ENCODE measurements at regions not wholly inside any gene's neighbourhood (a gene's known extent, or its start where the extent isn't known, plus 50 kb on each side); places are given as distances from the start of the nearest gene placed in this dataset.

DNA sequence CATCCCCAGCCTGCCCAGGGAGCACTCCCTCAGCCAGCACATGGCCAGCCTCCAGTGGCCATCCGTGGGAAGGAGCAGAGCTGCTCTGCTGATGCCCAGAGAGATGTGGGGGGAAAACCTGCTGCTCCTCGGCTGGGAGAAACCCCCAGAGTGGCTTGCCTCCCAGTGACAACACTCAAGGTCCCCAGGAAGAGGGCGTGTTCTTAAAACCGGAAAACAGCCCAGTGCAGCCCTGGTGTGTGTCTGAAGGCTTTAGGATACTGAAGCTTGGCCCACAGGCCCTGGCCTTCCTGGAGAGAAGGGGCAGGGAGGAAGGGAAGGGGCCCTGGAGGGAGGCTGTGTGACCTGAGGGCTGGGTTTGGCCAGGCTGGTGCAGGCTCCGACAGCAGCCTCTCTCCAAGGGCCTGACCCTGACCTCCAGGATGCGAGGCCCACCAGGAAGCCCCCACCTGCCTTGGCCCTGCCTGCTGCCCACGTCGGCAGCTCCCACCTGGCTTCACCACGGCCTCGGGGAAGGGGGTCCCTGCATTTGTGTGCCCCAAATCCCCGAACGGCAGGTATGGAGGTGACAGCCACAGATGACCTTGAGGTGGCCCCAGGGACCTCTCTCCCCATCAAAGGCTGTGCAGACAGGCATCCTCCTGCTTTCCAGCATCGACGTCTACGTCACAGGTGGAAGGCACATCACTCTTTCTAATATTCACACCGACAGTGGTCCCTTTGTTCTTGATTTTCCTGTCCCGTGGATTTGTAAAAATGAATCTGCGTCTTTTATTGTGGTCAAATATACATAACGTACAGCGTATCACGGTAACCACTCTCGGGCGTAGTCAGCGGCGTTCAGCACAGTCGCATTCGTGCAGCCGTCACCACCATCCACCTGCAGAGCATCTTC lies 190.0 kb upstream of the C14orf180 start:
- H3K9me1 ChIP-seq (ENCODE audit: control insufficient read depth, extremely low read depth, insufficient read depth, low read length), result no peaks in the 10 kb centered on the region
- no peaks in the 10 kb centered on the region for H3K36me3 ChIP-seq (ENCODE audit: control insufficient read depth in 2 of 2, extremely low read depth in 1 of 2, insufficient read depth in 2 of 2, low read length in 2 of 2)
- no peaks in the 10 kb centered on the region for H4K20me1 ChIP-seq (ENCODE audit: control insufficient read depth, extremely low read depth, insufficient read depth, low read length)
- no peaks in the 10 kb centered on the region for H3K4me1 ChIP-seq (ENCODE audit: control insufficient read depth, extremely low read depth, insufficient read depth, low read length)
- H3K9ac ChIP-seq (ENCODE audit: control insufficient read depth, extremely low read depth, insufficient read depth, low read length), result no peak overlapping the region
- FAIRE-seq (no peak), DNase-seq (ENCODE audit: low read depth, low spot score) (no peak)
- peaks cover 2% of the 10 kb centered on the region for H3K27me3 ChIP-seq (ENCODE audit: control insufficient read depth, extremely low read depth, insufficient read depth, low read length)
- H3K79me2 ChIP-seq (ENCODE audit: control insufficient read depth, insufficient read depth, low read length), result no peaks in the 10 kb centered on the region
- no peak overlapping the region for H3K27ac ChIP-seq (ENCODE audit: control insufficient read depth, insufficient read depth, low read length)
- TF ChIP-seq EZH2 (IDR thresholded peaks at IDR 0.05; ENCODE audit: low read length), result no peak
- TF ChIP-seq CTCF (optimal IDR thresholded peaks at IDR 0.05 in 1 of 3, IDR thresholded peaks at IDR 0.05 in 1 of 3, conservative IDR thresholded peaks at IDR 0.05 in 1 of 3; ENCODE audit: extremely low read depth in 1 of 3, insufficient read depth in 2 of 3, low read length in 3 of 3), result no peak
- no peak overlapping the region for H3K4me2 ChIP-seq (ENCODE audit: control insufficient read depth, extremely low read depth, insufficient read depth, low read depth, low read length)
- H2AFZ ChIP-seq (ENCODE audit: control insufficient read depth, low read length), result no peak overlapping the region
- no peaks in the 10 kb centered on the region for H3K9me3 ChIP-seq (ENCODE audit: control insufficient read depth, low read depth, low read length)
- dilution Hi-C loops (cut with MboI; ENCODE audit: extremely low pct_ligation_motif_present, low sequenced_read_pairs), result no loop called here
- no peak overlapping the region for H3K4me3 ChIP-seq (ENCODE audit: control insufficient read depth in 2 of 3, extremely low read depth in 1 of 3, insufficient read depth in 2 of 3, low read depth in 1 of 3, low read length in 3 of 3)

DNA sequence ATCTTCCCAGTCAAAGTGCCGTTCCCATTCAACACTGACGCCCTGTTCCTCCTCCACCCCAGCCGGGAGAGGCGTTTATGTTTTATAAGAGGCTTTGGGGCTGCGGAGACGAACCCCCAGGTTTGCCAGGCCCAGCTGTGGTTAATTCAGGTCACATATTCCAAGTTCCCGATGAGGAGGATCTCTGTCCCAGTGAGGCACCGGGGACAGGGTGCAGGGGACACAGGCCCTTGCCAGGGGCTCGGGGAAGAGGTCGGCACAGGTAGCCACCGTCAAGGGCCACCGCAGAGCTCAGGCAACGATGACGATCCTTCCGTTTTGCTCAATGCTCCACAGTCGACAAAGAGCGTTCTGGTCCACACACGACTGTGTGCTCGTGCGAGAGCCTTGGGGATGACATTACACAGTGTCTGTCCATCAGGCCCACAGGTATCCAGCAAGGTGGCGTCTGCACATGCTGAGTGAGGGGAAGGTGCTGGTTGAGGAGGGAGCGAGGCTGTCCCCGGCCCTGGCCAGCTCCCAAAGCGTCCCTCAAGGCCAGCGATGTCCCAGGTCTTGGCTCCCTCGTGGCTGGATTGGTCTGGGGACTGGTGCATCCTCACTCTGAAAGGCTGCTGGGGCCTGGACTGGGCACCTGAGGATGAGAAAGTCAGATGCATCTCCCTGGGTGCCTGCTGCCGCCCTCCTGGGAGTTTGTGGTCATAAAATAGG lies 189.2 kb upstream of the C14orf180 start:
- H2AFZ ChIP-seq (ENCODE audit: control insufficient read depth, low read length), result no peak overlapping the region
- no peaks in the 10 kb centered on the region for H3K9me1 ChIP-seq (ENCODE audit: control insufficient read depth, extremely low read depth, insufficient read depth, low read length)
- no peaks in the 10 kb centered on the region for H3K9me3 ChIP-seq (ENCODE audit: control insufficient read depth, low read depth, low read length)
- no peaks in the 10 kb centered on the region for H3K79me2 ChIP-seq (ENCODE audit: control insufficient read depth, insufficient read depth, low read length)
- DNase-seq (ENCODE audit: low read depth, low spot score) (no peak), FAIRE-seq (no peak)
- no peak overlapping the region for H3K4me3 ChIP-seq (ENCODE audit: control insufficient read depth in 2 of 3, extremely low read depth in 1 of 3, insufficient read depth in 2 of 3, low read depth in 1 of 3, low read length in 3 of 3)
- H4K20me1 ChIP-seq (ENCODE audit: control insufficient read depth, extremely low read depth, insufficient read depth, low read length), result no peaks in the 10 kb centered on the region
- no peak overlapping the region for H3K27ac ChIP-seq (ENCODE audit: control insufficient read depth, insufficient read depth, low read length)
- TF ChIP-seq CTCF (optimal IDR thresholded peaks at IDR 0.05 in 1 of 3, IDR thresholded peaks at IDR 0.05 in 1 of 3, conservative IDR thresholded peaks at IDR 0.05 in 1 of 3; ENCODE audit: extremely low read depth in 1 of 3, insufficient read depth in 2 of 3, low read length in 3 of 3), result no peak
- TF ChIP-seq EZH2 (IDR thresholded peaks at IDR 0.05; ENCODE audit: low read length), result no peak
- no peaks in the 10 kb centered on the region for H3K36me3 ChIP-seq (ENCODE audit: control insufficient read depth in 2 of 2, extremely low read depth in 1 of 2, insufficient read depth in 2 of 2, low read length in 2 of 2)
- H3K27me3 ChIP-seq (ENCODE audit: control insufficient read depth, extremely low read depth, insufficient read depth, low read length), result no peaks in the 10 kb centered on the region
- H3K9ac ChIP-seq (ENCODE audit: control insufficient read depth, extremely low read depth, insufficient read depth, low read length), result no peak overlapping the region
- dilution Hi-C loops (cut with MboI; ENCODE audit: extremely low pct_ligation_motif_present, low sequenced_read_pairs), result no loop called here
- H3K4me2 ChIP-seq (ENCODE audit: control insufficient read depth, extremely low read depth, insufficient read depth, low read depth, low read length), result no peak overlapping the region
- H3K4me1 ChIP-seq (ENCODE audit: control insufficient read depth, extremely low read depth, insufficient read depth, low read length), result no peaks in the 10 kb centered on the region
